H9 (cell line): ENCODE measurements at regions not wholly inside any gene's neighbourhood (a gene's known extent, or its start where the extent isn't known, plus 50 kb on each side); places are given as distances from the start of the nearest gene placed in this dataset.

ENCODE experiments used
- DNase-seq: peaks from one replicate; pipeline ENCODE4 v3.0.0-alpha.2; 2017
- H2AFZ ChIP-seq: one replicate; pipeline ENCODE4 v1.6.1; 2013; ENCODE audit warnings: mild to moderate bottlenecking, low read length, control low read depth, moderate library complexity
- H2AK5ac ChIP-seq: 2 replicates; pipeline ENCODE4 v1.6.1; 2013; ENCODE audit warnings: low read length, control low read depth, mixed read lengths; ENCODE audit not compliant: insufficient read length
- H2BK120ac ChIP-seq: one replicate; pipeline ENCODE4 v1.6.1; 2013; ENCODE audit warnings: low read depth, mild to moderate bottlenecking, low read length, control low read depth, inconsistent platforms; ENCODE audit not compliant: poor library complexity, severe bottlenecking
- H2BK12ac ChIP-seq: 2 replicates; pipeline ENCODE4 v1.6.1; 2013; ENCODE audit warnings: low read length, control low read depth, mixed read lengths, low read depth; ENCODE audit not compliant: insufficient read length
- H2BK15ac ChIP-seq: 2 replicates; pipeline ENCODE4 v1.6.1; 2013; ENCODE audit warnings: low read depth, low read length, control low read depth
- H2BK20ac ChIP-seq: one replicate; pipeline ENCODE4 v1.6.1; 2013; ENCODE audit warnings: low read depth, mild to moderate bottlenecking, low read length, control low read depth, inconsistent platforms; ENCODE audit not compliant: poor library complexity, severe bottlenecking
- H2BK5ac ChIP-seq: 2 replicates; pipeline ENCODE4 v1.6.1; 2013; ENCODE audit warnings: low read length, control low read depth, mixed read lengths; ENCODE audit not compliant: insufficient read length
- H3K14ac ChIP-seq: 2 replicates; pipeline ENCODE4 v1.6.1; 2013; ENCODE audit warnings: low read length, control low read depth; ENCODE audit not compliant: insufficient read depth
- H3K18ac ChIP-seq: 2 replicates; pipeline ENCODE4 v1.6.1; 2013; ENCODE audit warnings: low read depth, mild to moderate bottlenecking, mixed read lengths, low read length, control low read depth; ENCODE audit not compliant: insufficient read length
- H3K23ac ChIP-seq: 2 replicates; pipeline ENCODE4 v1.6.1; 2013; ENCODE audit warnings: low read length, control low read depth, mixed read lengths, low read depth; ENCODE audit not compliant: insufficient read length
- H3K23me2 ChIP-seq: 2 replicates; pipeline ENCODE4 v1.6.1; 2013; ENCODE audit warnings: low read depth, mild to moderate bottlenecking, mixed read lengths, low read length, control low read depth; ENCODE audit not compliant: insufficient read length, poor library complexity, severe bottlenecking
- H3K27ac ChIP-seq: 2 replicates; pipeline ENCODE4 v1.5.1; 2013; ENCODE audit warnings: low read length, control low read depth, mixed read lengths, low read depth; ENCODE audit not compliant: insufficient read length
- H3K27me3 ChIP-seq: 2 replicates; pipeline ENCODE4 v1.6.1; 2013; ENCODE audit warnings: low read length, control low read depth, inconsistent platforms; ENCODE audit not compliant: insufficient read depth
- H3K4ac ChIP-seq: 2 replicates; pipeline ENCODE4 v1.6.1; 2013; ENCODE audit warnings: low read depth, mild to moderate bottlenecking, control low read depth, inconsistent platforms, low read length, moderate library complexity
- H3K4me1 ChIP-seq: 2 replicates; pipeline ENCODE4 v1.6.1; 2013; ENCODE audit warnings: low read length, control low read depth, inconsistent platforms; ENCODE audit not compliant: insufficient read depth
- H3K4me2 ChIP-seq: 2 replicates; pipeline ENCODE4 v1.6.1; 2013; ENCODE audit warnings: low read length, control low read depth, mixed read lengths; ENCODE audit not compliant: insufficient read length, insufficient read depth
- H3K56ac ChIP-seq: 2 replicates; pipeline ENCODE4 v1.6.1; 2013; ENCODE audit warnings: low read depth, mild to moderate bottlenecking, mixed read lengths, low read length, control low read depth; ENCODE audit not compliant: insufficient read length
- H3K79me1 ChIP-seq: 2 replicates; pipeline ENCODE4 v1.6.1; 2013; ENCODE audit warnings: low read depth, mild to moderate bottlenecking, moderate library complexity, low read length, control low read depth, inconsistent platforms; ENCODE audit not compliant: insufficient read depth, poor library complexity, severe bottlenecking
- H3K79me2 ChIP-seq: 2 replicates; pipeline ENCODE4 v1.6.1; 2013; ENCODE audit warnings: low read length, control low read depth, inconsistent platforms; ENCODE audit not compliant: insufficient read depth
- H3K9ac ChIP-seq: 2 replicates; pipeline ENCODE4 v1.6.1; 2013; ENCODE audit warnings: low read length, control low read depth, mixed read lengths; ENCODE audit not compliant: insufficient read length; ENCODE audit errors: extremely low read depth
- H3K9me3 ChIP-seq: one replicate; pipeline ENCODE4 v1.6.1; 2013; ENCODE audit warnings: low read depth, low read length, inconsistent platforms; ENCODE audit not compliant: control insufficient read depth
- H3T11ph ChIP-seq: one replicate; pipeline ENCODE4 v1.6.1; 2013; ENCODE audit warnings: mild to moderate bottlenecking, low read length, control low read depth, inconsistent platforms
- H4K20me1 ChIP-seq: one replicate; pipeline ENCODE4 v1.6.1; 2013; ENCODE audit not compliant: control insufficient read depth, insufficient read length, insufficient read depth
- H4K5ac ChIP-seq: 2 replicates; pipeline ENCODE4 v1.6.1; 2013; ENCODE audit warnings: low read depth, mild to moderate bottlenecking, mixed read lengths, low read length, control low read depth; ENCODE audit not compliant: insufficient read length
- H4K8ac ChIP-seq: replicated peaks from 2 replicates; pipeline ENCODE4 v1.6.1; 2013; ENCODE audit warnings: low read length, control low read depth, mixed read lengths, low read depth; ENCODE audit not compliant: insufficient read length
- H4K91ac ChIP-seq: 2 replicates; pipeline ENCODE4 v1.6.1; 2013; ENCODE audit warnings: low read depth, mild to moderate bottlenecking, moderate library complexity, mixed read lengths, low read length, control low read depth; ENCODE audit not compliant: insufficient read length
- H3K27ac Mint-ChIP-seq, 3 experiments: 2 replicates in 2 of 3; 3 replicates in 1 of 3; pipeline ENCODE4 v1.8.0; 2020 to 2021; ENCODE audit warnings: mixed read lengths in 3 of 3, mild to moderate bottlenecking in 1 of 3, moderate library complexity in 1 of 3
- H3K27me3 Mint-ChIP-seq: 2 replicates; pipeline ENCODE4 v1.8.0; 2021; ENCODE audit warnings: low read depth, mild to moderate bottlenecking, moderate library complexity, mixed read lengths
- H3K36me3 Mint-ChIP-seq, 3 experiments: 2 replicates in 2 of 3; 3 replicates in 1 of 3; pipeline ENCODE4 v1.8.0; 2020 to 2021; ENCODE audit warnings: low read depth in 3 of 3, mixed read lengths in 3 of 3; ENCODE audit not compliant: insufficient read depth in 1 of 3
- H3K4me1 Mint-ChIP-seq, 2 experiments: 2 replicates each; pipeline ENCODE4 v1.8.0; 2020; ENCODE audit warnings: mixed read lengths in 2 of 2
- H3K4me3 Mint-ChIP-seq, 2 experiments: 2 replicates in 1 of 2; 3 replicates in 1 of 2; pipeline ENCODE4 v1.8.0; 2020 to 2021; ENCODE audit warnings: mild to moderate bottlenecking in 2 of 2, mixed read lengths in 2 of 2, moderate library complexity in 1 of 2
- H3K9me3 Mint-ChIP-seq, 2 experiments: 2 replicates in 1 of 2; 3 replicates in 1 of 2; pipeline ENCODE4 v1.8.0; 2020; ENCODE audit warnings: mild to moderate bottlenecking in 2 of 2, mixed read lengths in 2 of 2, moderate library complexity in 1 of 2
- CTCF ChIP-seq: fragments of 200-600 bp; sonication (generic); conservative IDR thresholded peaks from 3 replicates; pipeline ENCODE4 v1.8.0; 2021; ENCODE audit warnings: antibody characterized with exemption, mild to moderate bottlenecking
- WGBS: extraction: QIAGEN DNeasy Blood & Tissue Kit; methylation state at CpG from one replicate; pipeline ENCODE4 v1.1.7; 2013; ENCODE audit warnings: missing lambda C conversion rate, low lambda C conversion rate, mixed read lengths; ENCODE audit not compliant: insufficient read length; ENCODE audit errors: extremely low coverage; 5-methylcytosine and 5-hydroxymethylcytosine counted together

- no peak overlapping the region for H3T11ph ChIP-seq
- no peak overlapping the region for H3K4me2 ChIP-seq
- no peak overlapping the region for H3K4ac ChIP-seq
- no peaks in the 10 kb centered on the region for H3K9me3 ChIP-seq
- H3K18ac ChIP-seq, result no peak overlapping the region
- H3K79me2 ChIP-seq, result no peaks in the 10 kb centered on the region
- no peak overlapping the region for H2AK5ac ChIP-seq
- no peaks in the 10 kb centered on the region for H3K79me1 ChIP-seq
- no peak overlapping the region for H4K5ac ChIP-seq
- H3K27ac ChIP-seq, result no peak overlapping the region
- H3K4me1 ChIP-seq, result peaks cover 2% of the 10 kb centered on the region; the same call in 1 of the 2 replicates
- no peak overlapping the region for H3K23ac ChIP-seq
- Mint-ChIP-seq H3K9me3 (peaks cover 0 to 2% of the 10 kb centered on the region in 2 experiments; a peak in 1 of 5 replicates), H3K27ac (peak overlapping the region in 1 of 3 experiments; percentile 79; a peak in 1 of 7 replicates), H3K36me3 (no peaks in the 10 kb centered on the region), H3K4me3 (no peak overlapping the region), H3K27me3 (peaks cover 6% of the 10 kb centered on the region), H3K4me1 (peaks cover 24 to 28% of the 10 kb centered on the region in 2 experiments)
- DNase-seq, result no peak
- H2BK120ac ChIP-seq, result no peak overlapping the region
- no peak overlapping the region for H2BK15ac ChIP-seq
- no peak overlapping the region for H4K8ac ChIP-seq
- no peaks in the 10 kb centered on the region for H3K23me2 ChIP-seq
- H2BK20ac ChIP-seq, result no peak overlapping the region
- H4K20me1 ChIP-seq, result no peaks in the 10 kb centered on the region
- H2BK5ac ChIP-seq, result no peak overlapping the region
- WGBS, result no CpG with 5 or more reads among the region's 3 CpGs
- TF ChIP-seq CTCF, result no peak
- H2BK12ac ChIP-seq, result no peak overlapping the region
- no peaks in the 10 kb centered on the region for H3K27me3 ChIP-seq
- no peak overlapping the region; the same call in 1 of the 2 replicates for H3K14ac ChIP-seq
- H4K91ac ChIP-seq, result no peak overlapping the region
- H3K56ac ChIP-seq, result no peak overlapping the region
- H3K9ac ChIP-seq, result no peak overlapping the region
- H2AFZ ChIP-seq, result no peak overlapping the region
Measured at GRCh38 chr2:129883121-129883520, 96.3 kb upstream of the RAB6C start.
